HG03460 (cell line): ENCODE measurements at regions not wholly inside any gene's neighbourhood (a gene's known extent, or its start where the extent isn't known, plus 50 kb on each side); places are given as distances from the start of the nearest gene placed in this dataset.

Source experiments
- ATAC-seq: cut with Tn5 transposase; IDR thresholded peaks from one replicate; pipeline ENCODE4 v1.9.1; 2021; ENCODE audit not compliant: unreplicated experiment

GRCh38 chr11:130727157-130728119 is 188.8 kb downstream of the SNX19 start:
- ATAC-seq = no peak

GRCh38 chr11:130728185-130729180 is 187.8 kb downstream of the SNX19 start:
- ATAC-seq = no peak

- no peak for ATAC-seq
Measured at GRCh38 chr11:130729193-130729592, 187.1 kb downstream of the SNX19 start.

GRCh38 chr11:130729678-130730300 is 186.5 kb downstream of the SNX19 start:
- no peak for ATAC-seq

GRCh38 chr11:130731401-130731800 is 184.9 kb downstream of the SNX19 start:
- ATAC-seq = no peak

- no peak for ATAC-seq
Measured at GRCh38 chr11:130732476-130732875, 183.8 kb downstream of the SNX19 start.

GRCh38 chr11:130737041-130737830 is 179.0 kb downstream of the SNX19 start:
- no peak for ATAC-seq

GRCh38 chr11:130737866-130738431 is 178.3 kb downstream of the SNX19 start:
- ATAC-seq = no peak

- ATAC-seq = no peak
Measured at GRCh38 chr11:130738611-130739010, 177.7 kb downstream of the SNX19 start.

GRCh38 chr11:130740819-130741218 is 175.5 kb downstream of the SNX19 start:
- no peak for ATAC-seq

- ATAC-seq = no peak
Measured at GRCh38 chr11:130744794-130745193, 171.5 kb downstream of the SNX19 start.

- ATAC-seq = no peak
Measured at GRCh38 chr11:130749216-130749615, 167.1 kb downstream of the SNX19 start.

- ATAC-seq = no peak
Measured at GRCh38 chr11:130760515-130761125, 155.7 kb downstream of the SNX19 start.

GRCh38 chr11:130761560-130762220 is 154.6 kb downstream of the SNX19 start:
- no peak for ATAC-seq

GRCh38 chr11:130762638-130763037 is 153.6 kb downstream of the SNX19 start:
- no peak for ATAC-seq

GRCh38 chr11:130763087-130763980 is 152.9 kb downstream of the SNX19 start:
- no peak for ATAC-seq

- no peak for ATAC-seq
Measured at GRCh38 chr11:130765406-130765805, 150.9 kb downstream of the SNX19 start.
